ENCODE measurements at regions not wholly inside any gene's neighbourhood (a gene's known extent, or its start where the extent isn't known, plus 50 kb on each side); places are given as distances from the start of the nearest gene placed in this dataset.

GRCh38 chr15:60072826-60073465 lies 68.8 kb downstream of the FOXB1 start:
- TF ChIP-seq POLR2AphosphoS5 (IDR thresholded peaks at IDR 0.05; ENCODE audit: low read depth, low read length) (no peak), RAD21 (IDR thresholded peaks at IDR 0.05; ENCODE audit: low read depth) (no peak), EZH2 (IDR thresholded peaks at IDR 0.05) (no peak), CTCF (IDR thresholded peaks at IDR 0.05 in 2 of 3, conservative IDR thresholded peaks at IDR 0.05 in 1 of 3; ENCODE audit: borderline replicate concordance in 1 of 3, insufficient read depth in 1 of 3, low read depth in 2 of 3, low read length in 2 of 3) (no peak)

Measured in HCT116 (cell line).